Endothelial cell of umbilical vein (primary cell): ENCODE measurements at regions not wholly inside any gene's neighbourhood (a gene's known extent, or its start where the extent isn't known, plus 50 kb on each side); places are given as distances from the start of the nearest gene placed in this dataset.

Source experiments
- BruUV-seq: library from RNA; stranded (reverse); fragments of 400-500 nt; replicated peaks from 2 replicates; lab custom pipeline; 2021; lab: Mats Ljungman, UMichigan
- CTCF ChIA-PET: fragments of 300-600, 350-600 bp; sonication (Branson Sonifier 250); formaldehyde crosslinking; loops from one replicate; lab custom pipeline; 2021; ENCODE audit warnings: antibody characterized with exemption, inconsistent platforms; lab: Charles Lee
- POLR2A ChIA-PET: fragments of 300-600, 350-600 bp; sonication (Branson Sonifier 250); formaldehyde crosslinking; loops from one replicate; lab custom pipeline; 2021; ENCODE audit warnings: antibody characterized with exemption, inconsistent platforms; lab: Charles Lee
- DNase-seq: peaks from one replicate; pipeline ENCODE4 v3.0.0-alpha.2; 2011; ENCODE audit warnings: low read depth, low spot score
- FAIRE-seq: peaks from 2 replicates; lab custom pipeline; 2011; peaks lifted over from hg19 to GRCh38; lab: Jason Lieb, UNC
- H2AFZ ChIP-seq: 2 replicates; pipeline ENCODE4 v1.6.0; 2012; ENCODE audit warnings: low read depth, low read length, control low read depth, inconsistent platforms
- H3K27ac ChIP-seq: 2 replicates; pipeline ENCODE4 v1.5.1; 2011; ENCODE audit warnings: low read depth, mild to moderate bottlenecking, control low read depth, low read length, moderate library complexity; ENCODE audit not compliant: insufficient read depth
- H3K27me3 ChIP-seq, 2 experiments: 2 replicates each; pipeline versions ENCODE4 v1.6.0 to v1.6.1; 2011; ENCODE audit warnings: low read length in 2 of 2, mixed read lengths in 1 of 2; ENCODE audit not compliant: control insufficient read depth in 2 of 2, insufficient read depth in 2 of 2
- H3K36me3 ChIP-seq, 2 experiments: 2 replicates in 1 of 2; 3 replicates in 1 of 2; pipeline ENCODE4 v1.5.1; 2011; ENCODE audit warnings: low read length in 2 of 2, mild to moderate bottlenecking in 1 of 2, moderate library complexity in 1 of 2; ENCODE audit not compliant: control insufficient read depth in 2 of 2, insufficient read depth in 2 of 2; ENCODE audit errors: extremely low read depth in 1 of 2
- H3K4me1 ChIP-seq: 3 replicates; pipeline ENCODE4 v1.5.1; 2011; ENCODE audit warnings: mild to moderate bottlenecking, low read length; ENCODE audit not compliant: control insufficient read depth, insufficient read depth; ENCODE audit errors: extremely low read depth
- H3K4me2 ChIP-seq: 2 replicates; pipeline ENCODE4 v1.6.1; 2011; ENCODE audit warnings: low read length, control low read depth, mixed read lengths; ENCODE audit not compliant: insufficient read depth
- H3K4me3 ChIP-seq, 3 experiments: fragments of 200-600 bp in 1 of 3; sonication (generic), shearing (Covaris generic) in 1 of 3; replicated peaks in 1 of 3; 2 replicates each; pipeline ENCODE4 v1.5.1; 2011 to 2016; ENCODE audit warnings: control low read depth in 3 of 3, low read length in 3 of 3, mild to moderate bottlenecking in 2 of 3, inconsistent platforms in 1 of 3, low read depth in 1 of 3, moderate library complexity in 1 of 3; ENCODE audit not compliant: insufficient read depth in 1 of 3
- H3K79me2 ChIP-seq: 2 replicates; pipeline ENCODE4 v1.6.0; 2012; ENCODE audit warnings: low read length, inconsistent platforms; ENCODE audit not compliant: control insufficient read depth, insufficient read depth
- H3K9ac ChIP-seq: replicated peaks from 2 replicates; pipeline ENCODE3; 2011; ENCODE audit warnings: low read length, control low read depth; ENCODE audit not compliant: insufficient read depth; ENCODE audit errors: extremely low read depth
- H3K9me1 ChIP-seq: replicated peaks from 3 replicates; pipeline ENCODE4 v1.6.0; 2011; ENCODE audit warnings: mild to moderate bottlenecking, low read length; ENCODE audit not compliant: control insufficient read depth, insufficient read depth; ENCODE audit errors: extremely low read depth
- H3K9me3 ChIP-seq: replicated peaks from 2 replicates; pipeline ENCODE4 v1.5.1; 2012; ENCODE audit warnings: low read length, inconsistent platforms; ENCODE audit not compliant: control insufficient read depth, insufficient read depth
- H4K20me1 ChIP-seq: replicated peaks from 2 replicates; pipeline ENCODE3; 2011; ENCODE audit warnings: mild to moderate bottlenecking, low read length; ENCODE audit not compliant: control insufficient read depth, insufficient read depth; ENCODE audit errors: extremely low read depth
- EZH2 ChIP-seq: IDR thresholded peaks from 2 replicates; pipeline ENCODE4 v1.6.1; 2012; ENCODE audit warnings: borderline replicate concordance, low read depth, mild to moderate bottlenecking, moderate library complexity, low read length, inconsistent platforms; ENCODE audit not compliant: severe bottlenecking
- FOS ChIP-seq: IDR thresholded peaks from 2 replicates; pipeline ENCODE4 v1.6.1; 2011; ENCODE audit warnings: mild to moderate bottlenecking, low read length, moderate library complexity, borderline replicate concordance; ENCODE audit not compliant: insufficient read depth
- GATA2 ChIP-seq: IDR thresholded peaks from 2 replicates; pipeline ENCODE4 v1.7.0; 2011; ENCODE audit warnings: low read depth, mild to moderate bottlenecking, moderate library complexity, mixed read lengths, low read length; ENCODE audit not compliant: insufficient read length, insufficient read depth
- JUN ChIP-seq: IDR thresholded peaks from 2 replicates; pipeline ENCODE4 v1.6.1; 2011; ENCODE audit warnings: borderline replicate concordance, low read depth; ENCODE audit not compliant: insufficient read length, insufficient read depth
- MYC ChIP-seq: IDR thresholded peaks from one replicate; pipeline ENCODE4 v1.6.1; 2011; ENCODE audit warnings: mild to moderate bottlenecking, low read depth, low read length
- POLR2A ChIP-seq: IDR thresholded peaks from 2 replicates; pipeline ENCODE4 v1.6.1; 2012; ENCODE audit warnings: low read depth, mild to moderate bottlenecking, control low read depth, low read length
- POLR2AphosphoS5 ChIP-seq: IDR thresholded peaks from 2 replicates; pipeline ENCODE4 v1.6.1; 2012; ENCODE audit warnings: low read depth, mild to moderate bottlenecking, control low read depth, low read length, moderate library complexity; ENCODE audit not compliant: insufficient read depth
- dilution Hi-C: fragments of 300-500 bp; cut with MboI; formaldehyde crosslinking; loops from one replicate; pipeline ENCODE4 v1.15.0; 2019; ENCODE audit warnings: low sequenced_read_pairs; ENCODE audit not compliant: extremely low pct_ligation_motif_present
- intact Hi-C: fragments of 100-400 bp; cut with micrococcal nuclease; formaldehyde crosslinking; loops from one replicate; pipeline ENCODE4 v1.10.0; 2022
- TF ChIP-seq, protein P1 (sequence below): IDR thresholded peaks from 2 replicates; pipeline ENCODE4 v1.6.1; 2011; ENCODE audit not compliant: insufficient read depth, insufficient read length
- TF ChIP-seq, protein P2 (sequence below), 2 donors: IDR thresholded peaks; 1 replicate in 1 of 2; 2 replicates in 1 of 2; pipeline ENCODE4 v1.5.1; 2011; ENCODE audit warnings: low read length in 2 of 2, mild to moderate bottlenecking in 2 of 2, moderate library complexity in 2 of 2, control low read depth in 1 of 2, inconsistent platforms in 1 of 2, low read depth in 1 of 2; ENCODE audit not compliant: insufficient read depth in 1 of 2; ENCODE audit errors: extremely low read depth in 1 of 2

DNA sequence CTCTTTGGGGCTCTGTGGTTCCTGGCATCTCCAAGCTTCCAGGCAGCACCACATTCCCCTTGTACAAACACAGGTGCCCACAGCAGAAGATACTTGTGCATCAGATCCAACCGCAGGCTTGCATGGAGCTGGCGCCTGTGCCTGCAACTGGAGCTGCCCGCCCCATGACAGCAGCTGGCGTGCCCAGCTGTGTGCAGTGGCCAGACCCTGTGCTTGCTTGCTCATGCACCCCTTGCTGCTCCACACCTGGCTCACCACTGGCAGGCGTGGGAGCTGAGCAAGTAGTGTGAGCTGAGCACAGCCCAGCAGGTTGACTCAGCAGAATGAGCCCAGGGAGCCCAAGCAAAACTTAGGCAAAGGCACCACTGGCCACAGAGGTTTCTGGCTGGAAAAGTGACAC, 84.4 kb upstream of the STARD4 start:
- Histone ChIP-seq H3K4me1 (no peaks in the 10 kb centered on the region), H3K79me2 (no peaks in the 10 kb centered on the region), H3K4me2 (no peak overlapping the region), H3K9me3 (no peaks in the 10 kb centered on the region), H3K27ac (no peak overlapping the region), H3K9me1 (no peaks in the 10 kb centered on the region), H3K27me3 (no peaks in the 10 kb centered on the region), H3K4me3 (no peak overlapping the region), H3K9ac (no peak overlapping the region), H4K20me1 (no peaks in the 10 kb centered on the region), H3K36me3 (no peaks in the 10 kb centered on the region), H2AFZ (no peak overlapping the region)
- ChIA-PET CTCF (interaction anchor here (0.7 to 1.2 kb wide), 3 partner anchors 12 to 65 kb away, joined by 3 to 4 read pairs (median 3); no protein-coding TSS in a partner anchor), POLR2A (no interaction called here)
- DNase-seq (no peak), FAIRE-seq (no peak)
- dilution Hi-C loops: no loop called here
- no TSS peak for BruUV-seq
- intact Hi-C loops: no loop called here
- TF ChIP-seq POLR2AphosphoS5 (no peak), GATA2 (no peak), JUN (no peak), EZH2 (no peak), MYC (no peak), POLR2A (no peak), FOS (no peak)
- TF ChIP-seq, protein P1, sequence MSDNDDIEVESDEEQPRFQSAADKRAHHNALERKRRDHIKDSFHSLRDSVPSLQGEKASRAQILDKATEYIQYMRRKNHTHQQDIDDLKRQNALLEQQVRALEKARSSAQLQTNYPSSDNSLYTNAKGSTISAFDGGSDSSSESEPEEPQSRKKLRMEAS: no peak
- TF ChIP-seq, protein P2, sequence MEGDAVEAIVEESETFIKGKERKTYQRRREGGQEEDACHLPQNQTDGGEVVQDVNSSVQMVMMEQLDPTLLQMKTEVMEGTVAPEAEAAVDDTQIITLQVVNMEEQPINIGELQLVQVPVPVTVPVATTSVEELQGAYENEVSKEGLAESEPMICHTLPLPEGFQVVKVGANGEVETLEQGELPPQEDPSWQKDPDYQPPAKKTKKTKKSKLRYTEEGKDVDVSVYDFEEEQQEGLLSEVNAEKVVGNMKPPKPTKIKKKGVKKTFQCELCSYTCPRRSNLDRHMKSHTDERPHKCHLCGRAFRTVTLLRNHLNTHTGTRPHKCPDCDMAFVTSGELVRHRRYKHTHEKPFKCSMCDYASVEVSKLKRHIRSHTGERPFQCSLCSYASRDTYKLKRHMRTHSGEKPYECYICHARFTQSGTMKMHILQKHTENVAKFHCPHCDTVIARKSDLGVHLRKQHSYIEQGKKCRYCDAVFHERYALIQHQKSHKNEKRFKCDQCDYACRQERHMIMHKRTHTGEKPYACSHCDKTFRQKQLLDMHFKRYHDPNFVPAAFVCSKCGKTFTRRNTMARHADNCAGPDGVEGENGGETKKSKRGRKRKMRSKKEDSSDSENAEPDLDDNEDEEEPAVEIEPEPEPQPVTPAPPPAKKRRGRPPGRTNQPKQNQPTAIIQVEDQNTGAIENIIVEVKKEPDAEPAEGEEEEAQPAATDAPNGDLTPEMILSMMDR (IDR thresholded peaks at IDR 0.05; ENCODE audit: extremely low read depth in 1 of 2, insufficient read depth in 1 of 2, low read depth in 1 of 2, low read length in 2 of 2): no peak
